Breast epithelium (tissue), 3 donors: ENCODE measurements at regions not wholly inside any gene's neighbourhood (a gene's known extent, or its start where the extent isn't known, plus 50 kb on each side); places are given as distances from the start of the nearest gene placed in this dataset.

Experiments
- POLR2A ChIP-seq: fragments of 450-650 bp; IDR thresholded peaks from one replicate; pipeline ENCODE4 v1.6.1; 2016; ENCODE audit warnings: antibody characterized with exemption, mild to moderate bottlenecking, moderate library complexity
- POLR2AphosphoS5 ChIP-seq, 3 donors: sonication (generic); formaldehyde crosslinking; IDR thresholded peaks; one replicate each; pipeline ENCODE4 v1.6.1; 2017; ENCODE audit warnings: antibody characterized with exemption in 3 of 3

DNA sequence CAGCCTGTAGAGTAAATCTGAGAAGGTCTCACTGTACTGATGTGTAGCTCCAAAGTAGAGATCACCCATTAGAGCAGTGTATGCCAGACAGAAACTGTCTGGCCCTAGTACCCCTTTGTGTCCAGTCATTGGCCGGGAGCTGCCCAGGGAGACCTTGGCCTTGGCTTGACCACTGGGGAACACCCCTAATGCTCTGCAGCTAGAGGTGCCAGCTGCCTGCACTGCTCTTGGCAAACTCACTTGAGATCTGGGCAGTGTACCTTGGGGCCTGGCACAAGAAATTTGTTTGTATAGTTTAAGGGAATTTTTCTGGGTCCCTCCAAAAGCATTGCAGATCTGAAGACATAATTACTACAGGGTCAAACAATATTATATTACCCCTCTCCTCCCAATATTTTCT, 78.7 kb upstream of the MPHOSPH6 start:
- TF ChIP-seq POLR2A, result no peak
- no peak for TF ChIP-seq POLR2AphosphoS5 (IDR thresholded peaks at IDR 0.05)
